ENCODE measurements at regions not wholly inside any gene's neighbourhood (a gene's known extent, or its start where the extent isn't known, plus 50 kb on each side); places are given as distances from the start of the nearest gene placed in this dataset.
"Not testable (repeated sequence)": the region's sequence is repeated elsewhere in the genome, so short reads cannot be mapped to it uniquely, and the experiment has no call there.

GRCh38 chr6:53424976-53425718, 76.4 kb upstream of the ELOVL5 start:
- Mint-ChIP-seq H3K27ac (ENCODE audit: unreplicated experiment) (no peak overlapping the region), H3K4me1 (peaks cover 10% of the 10 kb centered on the region), H3K4me3 (no peak overlapping the region), H3K36me3 (ENCODE audit: low read depth) (no peaks in the 10 kb centered on the region), H3K27me3 (ENCODE audit: low read depth) (no peaks in the 10 kb centered on the region), H3K9me3 (no peaks in the 10 kb centered on the region)
- no peak for TF ChIP-seq CTCF (conservative IDR thresholded peaks at IDR 0.05)
- DNase-seq (ENCODE audit: low read depth, low spot score) = no peak

GRCh38 chr6:53424300-53424699, 75.5 kb upstream of the ELOVL5 start:
- Mint-ChIP-seq H3K27ac (ENCODE audit: unreplicated experiment) (no peak overlapping the region), H3K4me1 (peaks cover 10% of the 10 kb centered on the region), H3K27me3 (ENCODE audit: low read depth) (no peaks in the 10 kb centered on the region), H3K36me3 (ENCODE audit: low read depth) (no peaks in the 10 kb centered on the region), H3K4me3 (no peak overlapping the region), H3K9me3 (peaks cover under 1% of the 10 kb centered on the region)
- no peak for TF ChIP-seq CTCF (conservative IDR thresholded peaks at IDR 0.05)
- DNase-seq (ENCODE audit: low read depth, low spot score) = no peak

GRCh38 chr6:53423560-53423959, 74.8 kb upstream of the ELOVL5 start:
- H3K4me3 Mint-ChIP-seq; H3K27me3 Mint-ChIP-seq (ENCODE audit: low read depth); H3K36me3 Mint-ChIP-seq (ENCODE audit: low read depth); H3K4me1 Mint-ChIP-seq; DNase-seq (ENCODE audit: low read depth, low spot score); H3K27ac Mint-ChIP-seq (ENCODE audit: unreplicated experiment); H3K9me3 Mint-ChIP-seq: not testable (repeated sequence)

GRCh38 chr6:53419026-53419425, 70.3 kb upstream of the ELOVL5 start:
- no peak for DNase-seq (ENCODE audit: low read depth, low spot score)
- Mint-ChIP-seq H3K27ac (ENCODE audit: unreplicated experiment) (no peak overlapping the region), H3K9me3 (peaks cover 5% of the 10 kb centered on the region), H3K36me3 (ENCODE audit: low read depth) (no peaks in the 10 kb centered on the region), H3K4me3 (no peak overlapping the region), H3K27me3 (ENCODE audit: low read depth) (no peaks in the 10 kb centered on the region), H3K4me1 (no peaks in the 10 kb centered on the region)
- no peak for TF ChIP-seq CTCF (conservative IDR thresholded peaks at IDR 0.05)

GRCh38 chr6:53418288-53418687, 69.5 kb upstream of the ELOVL5 start:
- TF ChIP-seq CTCF (conservative IDR thresholded peaks at IDR 0.05) = no peak
- no peak for DNase-seq (ENCODE audit: low read depth, low spot score)
- Mint-ChIP-seq H3K4me3 (no peak overlapping the region), H3K27ac (ENCODE audit: unreplicated experiment) (no peak overlapping the region), H3K36me3 (ENCODE audit: low read depth) (no peaks in the 10 kb centered on the region), H3K4me1 (no peaks in the 10 kb centered on the region), H3K9me3 (peaks cover 5% of the 10 kb centered on the region), H3K27me3 (ENCODE audit: low read depth) (no peaks in the 10 kb centered on the region)

GRCh38 chr6:53417141-53417540, 68.4 kb upstream of the ELOVL5 start:
- H3K27ac Mint-ChIP-seq (ENCODE audit: unreplicated experiment) = no peak overlapping the region
- no peaks in the 10 kb centered on the region for H3K27me3 Mint-ChIP-seq (ENCODE audit: low read depth)
- no peaks in the 10 kb centered on the region for H3K36me3 Mint-ChIP-seq (ENCODE audit: low read depth)
- peak; percentile 29 for TF ChIP-seq CTCF (conservative IDR thresholded peaks at IDR 0.05)
- no peak for DNase-seq (ENCODE audit: low read depth, low spot score)
- H3K4me3 Mint-ChIP-seq = no peak overlapping the region
- peaks cover 5% of the 10 kb centered on the region for H3K9me3 Mint-ChIP-seq
- H3K4me1 Mint-ChIP-seq = no peaks in the 10 kb centered on the region

Data from neural crest cell (in vitro differentiated cells).